GM12878 (cell line): ENCODE measurements at regions not wholly inside any gene's neighbourhood (a gene's known extent, or its start where the extent isn't known, plus 50 kb on each side); places are given as distances from the start of the nearest gene placed in this dataset.

Experiments used
- ATAC-seq: fragments of 200-7000 bp; cut with Tn5 transposase; 3 replicates; pipeline ENCODE4 v1.9.1; 2020; ENCODE audit warnings: mild to moderate bottlenecking, moderate library complexity
- BruUV-seq: library from RNA; stranded (reverse); fragments of 400-500 nt; replicated peaks from 2 replicates; lab custom pipeline; 2021; lab: Mats Ljungman, UMichigan
- CTCF ChIA-PET: fragments of 300-600 bp; sonication (Branson Sonifier 250); formaldehyde crosslinking; extraction: SDS; loops from one replicate; lab custom pipeline; 2021; ENCODE audit warnings: inconsistent platforms; lab: Yijun Ruan, JAX
- POLR2A ChIA-PET: fragments of 350-600 bp; formaldehyde crosslinking; extraction: SDS; loops from one replicate; lab custom pipeline; 2021; ENCODE audit warnings: inconsistent platforms; lab: Charles Lee
- RAD21 ChIA-PET: fragments of 300-600 bp; sonication (Branson Sonifier 250); formaldehyde crosslinking; loops from one replicate; lab custom pipeline; 2023; ENCODE audit warnings: antibody characterized with exemption; ENCODE audit not compliant: unreplicated experiment; lab: Charles Lee
- SMC1A ChIA-PET: fragments of 300-600 bp; sonication (Branson Sonifier 250); formaldehyde crosslinking; loops from one replicate; lab custom pipeline; 2023; ENCODE audit not compliant: unreplicated experiment, uncharacterized antibody; lab: Charles Lee
- DNase-seq: peaks from one replicate; pipeline ENCODE4 v3.0.0-alpha.2; 2011; ENCODE audit warnings: low read depth, low spot score
- FAIRE-seq: peaks from 3 replicates; lab custom pipeline; 2011; peaks lifted over from hg19 to GRCh38; lab: Jason Lieb, UNC
- H2AFZ ChIP-seq: 2 replicates; pipeline ENCODE4 v1.6.0; 2011; ENCODE audit warnings: low read depth, low read length, control low read depth; ENCODE audit not compliant: control insufficient read depth
- H3K27ac ChIP-seq: 2 replicates; pipeline ENCODE4 v1.5.1; 2011; ENCODE audit warnings: control low read depth; ENCODE audit not compliant: control insufficient read depth, insufficient read depth
- H3K27me3 ChIP-seq, 2 experiments: replicated peaks in 1 of 2; 2 replicates each; pipeline versions ENCODE4 v1.6.0 to v1.6.1; 2011; ENCODE audit warnings: low read length in 1 of 2; ENCODE audit not compliant: control insufficient read depth in 2 of 2, insufficient read depth in 2 of 2
- H3K36me3 ChIP-seq, 2 experiments: 2 replicates each; pipeline ENCODE4 v1.5.1; 2011; ENCODE audit warnings: low read length in 1 of 2; ENCODE audit not compliant: control insufficient read depth in 2 of 2, insufficient read depth in 2 of 2
- H3K4me1 ChIP-seq: 2 replicates; pipeline ENCODE4 v1.6.1; 2011; ENCODE audit warnings: mild to moderate bottlenecking, low read length, moderate library complexity, mixed read lengths; ENCODE audit not compliant: control insufficient read depth, insufficient read depth
- H3K4me2 ChIP-seq: 2 replicates; pipeline ENCODE4 v1.6.0; 2011; ENCODE audit warnings: control low read depth; ENCODE audit not compliant: control insufficient read depth, insufficient read depth
- H3K4me3 ChIP-seq: fragments of 200-600 bp; sonication (generic); 2 replicates; pipeline ENCODE4 v1.5.1; 2016
- H3K79me2 ChIP-seq: 2 replicates; pipeline ENCODE4 v1.6.0; 2011; ENCODE audit warnings: low read length; ENCODE audit not compliant: control insufficient read depth, insufficient read depth
- H3K9ac ChIP-seq: 2 replicates; pipeline ENCODE4 v1.8.0; 2011; ENCODE audit warnings: low read length, control low read depth, mixed read lengths; ENCODE audit not compliant: control insufficient read depth, insufficient read depth
- H3K9me3 ChIP-seq: replicated peaks from 3 replicates; pipeline ENCODE4 v1.5.1; 2011; ENCODE audit warnings: mild to moderate bottlenecking, low read length; ENCODE audit not compliant: control insufficient read depth, insufficient read depth
- H4K20me1 ChIP-seq: 2 replicates; pipeline ENCODE4 v1.6.0; 2011; ENCODE audit not compliant: control insufficient read depth, insufficient read depth
- TAF1 ChIP-seq: IDR thresholded peaks from 2 replicates; pipeline ENCODE4 v1.6.1; 2011; ENCODE audit warnings: mild to moderate bottlenecking, low read depth, low read length, borderline replicate concordance
- WGBS: methylation state at CpG from one replicate; pipeline ENCODE4 v1.1.6; 2016; ENCODE audit warnings: low lambda C conversion rate; ENCODE audit not compliant: insufficient replicate concordance, insufficient coverage; ENCODE audit errors: missing lambda C conversion rate; 5-methylcytosine and 5-hydroxymethylcytosine counted together
- in situ Hi-C: fragments of 300-500 bp; cut with MboI; formaldehyde crosslinking; loops from 9 replicates; pipeline ENCODE4 v1.14.3; 2018; ENCODE audit warnings: mixed read lengths
- intact Hi-C: fragments of 100-400 bp; cut with micrococcal nuclease; formaldehyde crosslinking; loops from one replicate; pipeline ENCODE4 v1.14.2; 2022; ENCODE audit not compliant: unreplicated experiment
- TF ChIP-seq, protein P1 (sequence below): fragments of 450-650 bp; IDR thresholded peaks from 2 replicates; pipeline ENCODE4 v1.6.1; 2016; ENCODE audit warnings: mild to moderate bottlenecking

DNA sequence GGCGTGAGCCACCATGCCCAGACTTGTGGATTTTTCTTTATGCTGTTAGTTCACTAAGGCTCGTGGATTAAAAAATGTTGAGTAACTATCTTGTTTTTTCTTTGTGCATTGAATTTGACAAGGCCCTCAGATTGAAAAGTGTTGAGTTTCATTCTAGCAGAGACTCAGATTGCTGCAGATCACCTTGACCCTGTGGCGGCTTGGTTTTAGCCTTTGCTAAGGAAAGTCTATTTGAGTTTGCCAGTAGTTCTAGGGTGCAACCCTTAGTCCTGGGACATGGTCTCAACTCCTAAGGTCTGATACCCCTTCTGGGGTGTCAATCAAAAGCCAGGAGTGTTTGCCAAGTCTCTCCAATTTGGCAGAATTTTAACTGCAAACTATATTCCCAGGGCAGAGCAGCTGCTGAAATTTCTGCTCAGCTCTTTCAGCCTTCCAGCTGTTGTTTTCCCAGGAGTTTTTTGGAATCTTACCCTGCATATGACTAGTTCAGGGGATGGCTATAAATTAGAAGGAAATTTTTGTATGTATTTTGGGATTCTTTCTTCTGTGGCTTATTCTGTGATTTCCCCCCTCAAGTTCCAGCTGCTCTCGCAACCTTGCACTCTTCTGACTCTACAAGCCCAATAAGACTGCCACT is 84.3 kb upstream of the HAND1 start:
- H3K9me3 ChIP-seq: no peaks in the 10 kb centered on the region
- RAD21 ChIA-PET: no interaction called here
- CTCF ChIA-PET: interaction anchor here (1.0 to 1.2 kb wide), 3 partner anchors 13 to 42 kb away, joined by 3 to 5 read pairs (median 4); no protein-coding TSS in a partner anchor

More for the DNA sequence above, 84.3 kb upstream of the HAND1 start:
- no peak overlapping the region for H3K9ac ChIP-seq
- DNase-seq (no peak), ATAC-seq (no peak), FAIRE-seq (no peak)
- H3K79me2 ChIP-seq: no peaks in the 10 kb centered on the region
- in situ Hi-C loops (no loop called here), intact Hi-C loops (loop anchor here (5.0 kb wide), 1 partner anchor 50 kb away; no protein-coding TSS in a partner anchor)
- H3K36me3 ChIP-seq: no peaks in the 10 kb centered on the region
- H3K4me2 ChIP-seq: no peak overlapping the region
- ChIA-PET POLR2A (no interaction called here), SMC1A (interaction anchor here (0.7 kb wide), 1 partner anchor 9 kb away, joined by 4 read pairs; no protein-coding TSS in a partner anchor)
- TF ChIP-seq TAF1: no peak
- TF ChIP-seq, protein P1, sequence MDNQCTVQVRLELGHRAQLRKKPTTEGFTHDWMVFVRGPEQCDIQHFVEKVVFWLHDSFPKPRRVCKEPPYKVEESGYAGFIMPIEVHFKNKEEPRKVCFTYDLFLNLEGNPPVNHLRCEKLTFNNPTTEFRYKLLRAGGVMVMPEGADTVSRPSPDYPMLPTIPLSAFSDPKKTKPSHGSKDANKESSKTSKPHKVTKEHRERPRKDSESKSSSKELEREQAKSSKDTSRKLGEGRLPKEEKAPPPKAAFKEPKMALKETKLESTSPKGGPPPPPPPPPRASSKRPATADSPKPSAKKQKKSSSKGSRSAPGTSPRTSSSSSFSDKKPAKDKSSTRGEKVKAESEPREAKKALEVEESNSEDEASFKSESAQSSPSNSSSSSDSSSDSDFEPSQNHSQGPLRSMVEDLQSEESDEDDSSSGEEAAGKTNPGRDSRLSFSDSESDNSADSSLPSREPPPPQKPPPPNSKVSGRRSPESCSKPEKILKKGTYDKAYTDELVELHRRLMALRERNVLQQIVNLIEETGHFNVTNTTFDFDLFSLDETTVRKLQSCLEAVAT: no peak
- H3K4me3 ChIP-seq: no peak overlapping the region
- whole genome bisulfite sequencing: 71% methylated on average over 4 of the region's 4 CpGs
- H3K27me3 ChIP-seq: no peaks in the 10 kb centered on the region
- no peak overlapping the region for H3K27ac ChIP-seq
- H3K4me1 ChIP-seq: peaks cover 12% of the 10 kb centered on the region
- H2AFZ ChIP-seq: no peak overlapping the region
- BruUV-seq: no TSS peak
- H4K20me1 ChIP-seq: no peaks in the 10 kb centered on the region
